ENCODE measurements at regions not wholly inside any gene's neighbourhood (a gene's known extent, or its start where the extent isn't known, plus 50 kb on each side); places are given as distances from the start of the nearest gene placed in this dataset.

GRCh38 chr1:47709872-47710231, 272.0 kb downstream of the FOXD2 start:
- no peak for TF ChIP-seq CTCF (IDR thresholded peaks at IDR 0.05)
- H3K4me3 Mint-ChIP-seq, result no peak overlapping the region
- no peak for DNase-seq
- no peak overlapping the region for H3K27ac Mint-ChIP-seq
- no peaks in the 10 kb centered on the region for H3K36me3 Mint-ChIP-seq (ENCODE audit: low read depth)
- peaks cover 30% of the 10 kb centered on the region for H3K27me3 Mint-ChIP-seq (ENCODE audit: insufficient read depth)
- no peaks in the 10 kb centered on the region for H3K9me3 Mint-ChIP-seq
- H3K4me1 Mint-ChIP-seq (ENCODE audit: low read depth), result peaks cover 6% of the 10 kb centered on the region

- Mint-ChIP-seq H3K27me3 (ENCODE audit: insufficient read depth) (peaks cover 35% of the 10 kb centered on the region), H3K27ac (no peak overlapping the region), H3K36me3 (ENCODE audit: low read depth) (no peaks in the 10 kb centered on the region), H3K4me3 (peak overlapping the region; percentile 51; the same call in 1 of the 2 replicates), H3K4me1 (ENCODE audit: low read depth) (peaks cover 6% of the 10 kb centered on the region), H3K9me3 (no peaks in the 10 kb centered on the region)
- peak; percentile 99 for TF ChIP-seq CTCF (IDR thresholded peaks at IDR 0.05)
- peak; percentile 31 for DNase-seq
Measured at GRCh38 chr1:47710329-47711071, 272.7 kb downstream of the FOXD2 start.
